Trophoblast cell (in vitro differentiated cells and primary cell): ENCODE measurements at regions not wholly inside any gene's neighbourhood (a gene's known extent, or its start where the extent isn't known, plus 50 kb on each side); places are given as distances from the start of the nearest gene placed in this dataset.

ENCODE experiments used
- DNase-seq, 2 donors: peaks; one replicate each; pipeline ENCODE4 v3.0.0-alpha.2; 2016
- H2AFZ ChIP-seq: 2 replicates; pipeline ENCODE4 v1.6.1; 2013; ENCODE audit warnings: low read length, moderate library complexity, mild to moderate bottlenecking; ENCODE audit not compliant: insufficient read depth, poor library complexity
- H2AK5ac ChIP-seq: 2 replicates; pipeline ENCODE4 v1.6.1; 2013; ENCODE audit warnings: mild to moderate bottlenecking, low read length
- H2BK120ac ChIP-seq: 2 replicates; pipeline ENCODE4 v1.6.1; 2013; ENCODE audit warnings: low read length, mild to moderate bottlenecking, moderate library complexity; ENCODE audit not compliant: insufficient read depth, poor library complexity
- H2BK12ac ChIP-seq: 2 replicates; pipeline ENCODE4 v1.6.1; 2013; ENCODE audit warnings: mild to moderate bottlenecking, low read length, moderate library complexity
- H2BK5ac ChIP-seq: 2 replicates; pipeline ENCODE4 v1.6.1; 2013; ENCODE audit warnings: low read length, low read depth, moderate library complexity, mild to moderate bottlenecking; ENCODE audit not compliant: poor library complexity
- H3K14ac ChIP-seq: 2 replicates; pipeline ENCODE4 v1.6.1; 2013; ENCODE audit warnings: mild to moderate bottlenecking, low read length
- H3K18ac ChIP-seq: 2 replicates; pipeline ENCODE4 v1.6.1; 2013; ENCODE audit warnings: mild to moderate bottlenecking, low read length
- H3K23ac ChIP-seq: 2 replicates; pipeline ENCODE4 v1.6.1; 2013; ENCODE audit warnings: low read length
- H3K27ac ChIP-seq: 2 replicates; pipeline ENCODE4 v1.5.1; 2013; ENCODE audit warnings: low read depth, mild to moderate bottlenecking, inconsistent platforms, low read length, moderate library complexity
- H3K27me3 ChIP-seq: 2 replicates; pipeline ENCODE4 v1.6.1; 2013; ENCODE audit warnings: inconsistent platforms, mild to moderate bottlenecking, low read length, moderate library complexity; ENCODE audit not compliant: insufficient read depth
- H3K36me3 ChIP-seq, 2 experiments: 1 replicate in 1 of 2; 2 replicates in 1 of 2; pipeline ENCODE4 v1.6.1; 2013; ENCODE audit warnings: low read length in 2 of 2, mild to moderate bottlenecking in 2 of 2, moderate library complexity in 1 of 2; ENCODE audit not compliant: insufficient read depth in 2 of 2, control insufficient read depth in 1 of 2
- H3K4ac ChIP-seq: 2 replicates; pipeline ENCODE4 v1.6.1; 2013; ENCODE audit warnings: low read depth, mild to moderate bottlenecking, low read length, moderate library complexity
- H3K4me1 ChIP-seq, 2 experiments: 1 replicate in 1 of 2; 2 replicates in 1 of 2; pipeline ENCODE4 v1.6.1; 2013; ENCODE audit warnings: low read length in 2 of 2, mild to moderate bottlenecking in 2 of 2, moderate library complexity in 1 of 2; ENCODE audit not compliant: insufficient read depth in 2 of 2, control insufficient read depth in 1 of 2
- H3K4me2 ChIP-seq: 2 replicates; pipeline ENCODE4 v1.6.1; 2013; ENCODE audit warnings: inconsistent platforms, mild to moderate bottlenecking, low read length, moderate library complexity
- H3K4me3 ChIP-seq: 2 replicates; pipeline ENCODE4 v1.5.1; 2013; ENCODE audit warnings: mild to moderate bottlenecking, low read depth, low read length, inconsistent platforms
- H3K79me1 ChIP-seq: one replicate; pipeline ENCODE4 v1.6.1; 2013; ENCODE audit warnings: low read length
- H3K79me2 ChIP-seq: 2 replicates; pipeline ENCODE4 v1.6.1; 2013; ENCODE audit warnings: low read length, mild to moderate bottlenecking; ENCODE audit not compliant: control insufficient read depth, insufficient read depth, poor library complexity
- H3K9ac ChIP-seq: 2 replicates; pipeline ENCODE4 v1.6.1; 2013; ENCODE audit warnings: mild to moderate bottlenecking, low read length
- H3K9me3 ChIP-seq: 2 replicates; pipeline ENCODE4 v1.6.1; 2013; ENCODE audit warnings: low read depth, mild to moderate bottlenecking, control low read depth, inconsistent platforms, low read length; ENCODE audit not compliant: insufficient read depth
- H4K12ac ChIP-seq: 2 replicates; pipeline ENCODE4 v1.6.1; 2013; ENCODE audit warnings: low read depth, mild to moderate bottlenecking, low read length, moderate library complexity
- H4K8ac ChIP-seq: 2 replicates; pipeline ENCODE4 v1.6.1; 2013; ENCODE audit warnings: low read depth, mild to moderate bottlenecking, low read length, moderate library complexity
- H4K91ac ChIP-seq: one replicate; pipeline ENCODE4 v1.6.1; 2013; ENCODE audit warnings: low read depth, mild to moderate bottlenecking, low read length, moderate library complexity
- WGBS: extraction: QIAGEN DNeasy Blood & Tissue Kit; methylation state at CpG from one replicate; pipeline ENCODE4 v1.1.7; 2013; ENCODE audit warnings: missing lambda C conversion rate; ENCODE audit not compliant: insufficient read length, insufficient coverage; ENCODE audit errors: extremely low coverage; 5-methylcytosine and 5-hydroxymethylcytosine counted together

- H4K12ac ChIP-seq = no peak overlapping the region
- no peak overlapping the region for H2BK120ac ChIP-seq
- no peaks in the 10 kb centered on the region for H3K27me3 ChIP-seq
- H2BK12ac ChIP-seq = no peak overlapping the region
- H3K18ac ChIP-seq = no peak overlapping the region
- H2AK5ac ChIP-seq = no peak overlapping the region
- no peak overlapping the region for H2BK5ac ChIP-seq
- H3K23ac ChIP-seq = no peak overlapping the region
- no peak overlapping the region for H4K8ac ChIP-seq
- H3K14ac ChIP-seq = no peak overlapping the region
- peak in 1 of 2 donors; percentile 56 for DNase-seq
- H2AFZ ChIP-seq = no peak overlapping the region
- no peak overlapping the region for H3K4me2 ChIP-seq
- no peak overlapping the region for H3K4me3 ChIP-seq
- no peaks in the 10 kb centered on the region for H3K36me3 ChIP-seq
- H3K9ac ChIP-seq = no peak overlapping the region
- H4K91ac ChIP-seq = no peak overlapping the region
- no peaks in the 10 kb centered on the region for H3K79me2 ChIP-seq
- no peaks in the 10 kb centered on the region for H3K79me1 ChIP-seq
- no peak overlapping the region for H3K4ac ChIP-seq
- no CpG with 5 or more reads among the region's 13 CpGs for WGBS
- H3K4me1 ChIP-seq = no peaks in the 10 kb centered on the region
- no peak overlapping the region for H3K27ac ChIP-seq
- H3K9me3 ChIP-seq = no peaks in the 10 kb centered on the region
These were observed 302.5 kb downstream of the ACTR3B start for GRCh38 chr7:153061910-153062528.

GRCh38 chr7:153065051-153065450, 305.5 kb downstream of the ACTR3B start:
- WGBS = no CpG with 5 or more reads among the region's 1 CpG

GRCh38 chr7:153066711-153067110, 307.2 kb downstream of the ACTR3B start:
- Histone ChIP-seq H2BK12ac (no peak overlapping the region), H3K9me3 (no peaks in the 10 kb centered on the region)
- no CpG with 5 or more reads among the region's 5 CpGs for WGBS

More at GRCh38 chr7:153065051-153065450, 305.5 kb downstream of the ACTR3B start:
- Histone ChIP-seq H3K27me3 (no peaks in the 10 kb centered on the region), H4K91ac (no peak overlapping the region), H2BK5ac (no peak overlapping the region), H2BK120ac (no peak overlapping the region), H3K4me2 (no peak overlapping the region), H3K36me3 (no peaks in the 10 kb centered on the region), H4K12ac (no peak overlapping the region), H2AFZ (no peak overlapping the region), H3K23ac (no peak overlapping the region), H3K79me2 (no peaks in the 10 kb centered on the region), H3K14ac (no peak overlapping the region), H2AK5ac (no peak overlapping the region), H4K8ac (no peak overlapping the region), H3K4me1 (peaks cover 0 to 2% of the 10 kb centered on the region in 2 experiments), H3K18ac (no peak overlapping the region), H3K9ac (no peak overlapping the region), H3K9me3 (no peaks in the 10 kb centered on the region), H3K27ac (no peak overlapping the region), H3K4me3 (no peak overlapping the region), H2BK12ac (no peak overlapping the region), H3K4ac (no peak overlapping the region), H3K79me1 (no peaks in the 10 kb centered on the region)
- DNase-seq = no peak

DNA sequence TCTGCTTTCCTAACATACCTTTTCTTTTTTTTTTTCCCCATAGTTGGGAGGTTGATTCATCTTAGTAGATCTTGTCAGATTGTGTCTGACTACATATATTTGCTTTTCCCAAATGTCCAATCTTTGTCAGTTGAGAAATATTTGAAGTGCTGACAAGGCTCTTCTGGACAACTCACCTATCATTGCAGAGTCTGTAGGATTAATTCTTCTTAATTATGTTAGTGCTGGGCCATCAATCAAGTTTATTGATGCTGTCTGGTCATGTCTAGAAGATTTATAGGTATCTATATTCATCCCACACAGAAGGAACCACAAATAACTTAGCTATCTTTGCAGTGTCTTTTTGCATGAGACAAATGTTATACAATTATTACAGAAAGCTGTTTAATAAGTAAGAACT, 310.6 kb downstream of the ACTR3B start:
- no peak overlapping the region for H2BK120ac ChIP-seq
- no peaks in the 10 kb centered on the region for H3K27me3 ChIP-seq
- peak in 1 of 2 donors; percentile 71 for DNase-seq
- no peaks in the 10 kb centered on the region for H3K36me3 ChIP-seq
- H3K23ac ChIP-seq = no peak overlapping the region
- H3K9ac ChIP-seq = no peak overlapping the region
- H3K9me3 ChIP-seq = peaks cover 2% of the 10 kb centered on the region
- H3K18ac ChIP-seq = no peak overlapping the region
- peaks cover 0 to 2% of the 10 kb centered on the region in 2 experiments for H3K4me1 ChIP-seq
- H4K12ac ChIP-seq = no peak overlapping the region
- no peak overlapping the region for H3K4me3 ChIP-seq
- H4K8ac ChIP-seq = no peak overlapping the region
- no peak overlapping the region for H2AFZ ChIP-seq
- no peak overlapping the region for H3K27ac ChIP-seq
- no peak overlapping the region for H4K91ac ChIP-seq
- no peaks in the 10 kb centered on the region for H3K79me1 ChIP-seq
- no peak overlapping the region for H2BK5ac ChIP-seq
- no peak overlapping the region for H3K14ac ChIP-seq
- H3K4me2 ChIP-seq = no peak overlapping the region
- H3K4ac ChIP-seq = no peak overlapping the region
- no peak overlapping the region for H2BK12ac ChIP-seq
- no peak overlapping the region for H2AK5ac ChIP-seq
- H3K79me2 ChIP-seq = no peaks in the 10 kb centered on the region

More at GRCh38 chr7:153066711-153067110, 307.2 kb downstream of the ACTR3B start:
- H3K27me3 ChIP-seq = no peaks in the 10 kb centered on the region
- no peak overlapping the region for H3K27ac ChIP-seq
- H4K12ac ChIP-seq = no peak overlapping the region
- H3K14ac ChIP-seq = no peak overlapping the region
- H3K36me3 ChIP-seq = no peaks in the 10 kb centered on the region
- H3K79me2 ChIP-seq = no peaks in the 10 kb centered on the region
- H3K4me1 ChIP-seq = peaks cover 0 to 2% of the 10 kb centered on the region in 2 experiments
- H4K8ac ChIP-seq = no peak overlapping the region
- H2BK120ac ChIP-seq = no peak overlapping the region
- H3K9ac ChIP-seq = no peak overlapping the region
- no peaks in the 10 kb centered on the region for H3K79me1 ChIP-seq
- no peak overlapping the region for H2AK5ac ChIP-seq
- no peak overlapping the region for H3K4me2 ChIP-seq
- DNase-seq = no peak
- no peak overlapping the region for H3K4ac ChIP-seq
- H3K18ac ChIP-seq = no peak overlapping the region
- no peak overlapping the region for H2BK5ac ChIP-seq
- H2AFZ ChIP-seq = no peak overlapping the region
- H4K91ac ChIP-seq = no peak overlapping the region
- H3K4me3 ChIP-seq = no peak overlapping the region
- no peak overlapping the region for H3K23ac ChIP-seq
